GM23248 (cell line): ENCODE measurements at regions not wholly inside any gene's neighbourhood (a gene's known extent, or its start where the extent isn't known, plus 50 kb on each side); places are given as distances from the start of the nearest gene placed in this dataset.

ENCODE experiments used
- EZH2 ChIP-seq: fragments of 200-600 bp; sonication (generic); IDR thresholded peaks from 2 replicates; pipeline ENCODE4 v1.6.1; 2018; ENCODE audit warnings: antibody characterized with exemption, mild to moderate bottlenecking; ENCODE audit not compliant: insufficient read depth, poor library complexity, severe bottlenecking
- EZH2phosphoT487 ChIP-seq: fragments of 200-600 bp; sonication (generic); IDR thresholded peaks from 2 replicates; pipeline ENCODE4 v1.6.1; 2018; ENCODE audit warnings: antibody characterized with exemption, moderate library complexity, mild to moderate bottlenecking, low read depth; ENCODE audit not compliant: insufficient read depth

DNA sequence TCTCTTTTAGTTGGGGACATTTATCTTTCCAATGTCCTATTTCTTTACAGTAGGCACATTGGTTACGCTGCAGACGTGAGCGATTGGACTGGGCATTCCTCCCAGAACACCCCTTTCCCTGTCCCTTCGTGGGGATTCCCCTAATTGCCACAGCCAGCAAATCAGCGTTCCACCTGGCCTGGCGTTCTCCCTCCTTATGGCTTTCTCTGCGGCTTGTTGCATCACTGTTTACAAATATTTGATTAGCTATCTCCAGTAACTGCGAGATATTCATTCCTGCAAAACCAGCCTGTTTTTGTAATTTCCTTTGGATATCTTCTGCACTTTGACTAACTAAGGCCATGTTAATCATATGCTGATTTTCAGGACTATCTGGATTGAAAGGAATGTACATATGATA lies 202.5 kb upstream of the KLF8 start:
- TF ChIP-seq EZH2 (no peak), EZH2phosphoT487 (no peak)
